Endothelial cell of umbilical vein (primary cell): ENCODE measurements at regions not wholly inside any gene's neighbourhood (a gene's known extent, or its start where the extent isn't known, plus 50 kb on each side); places are given as distances from the start of the nearest gene placed in this dataset.

Experiments used
- BruUV-seq: library from RNA; stranded (reverse); fragments of 400-500 nt; replicated peaks from 2 replicates; lab custom pipeline; 2021; lab: Mats Ljungman, UMichigan
- CTCF ChIA-PET: fragments of 300-600, 350-600 bp; sonication (Branson Sonifier 250); formaldehyde crosslinking; loops from one replicate; lab custom pipeline; 2021; ENCODE audit warnings: antibody characterized with exemption, inconsistent platforms; lab: Charles Lee
- POLR2A ChIA-PET: fragments of 300-600, 350-600 bp; sonication (Branson Sonifier 250); formaldehyde crosslinking; loops from one replicate; lab custom pipeline; 2021; ENCODE audit warnings: antibody characterized with exemption, inconsistent platforms; lab: Charles Lee
- DNase-seq: peaks from one replicate; pipeline ENCODE4 v3.0.0-alpha.2; 2011; ENCODE audit warnings: low read depth, low spot score
- FAIRE-seq: peaks from 2 replicates; lab custom pipeline; 2011; peaks lifted over from hg19 to GRCh38; lab: Jason Lieb, UNC
- H2AFZ ChIP-seq: 2 replicates; pipeline ENCODE4 v1.6.0; 2012; ENCODE audit warnings: low read depth, low read length, control low read depth, inconsistent platforms
- H3K27ac ChIP-seq: 2 replicates; pipeline ENCODE4 v1.5.1; 2011; ENCODE audit warnings: low read depth, mild to moderate bottlenecking, control low read depth, low read length, moderate library complexity; ENCODE audit not compliant: insufficient read depth
- H3K27me3 ChIP-seq, 2 experiments: 2 replicates each; pipeline versions ENCODE4 v1.6.0 to v1.6.1; 2011; ENCODE audit warnings: low read length in 2 of 2, mixed read lengths in 1 of 2; ENCODE audit not compliant: control insufficient read depth in 2 of 2, insufficient read depth in 2 of 2
- H3K36me3 ChIP-seq, 2 experiments: 2 replicates in 1 of 2; 3 replicates in 1 of 2; pipeline ENCODE4 v1.5.1; 2011; ENCODE audit warnings: low read length in 2 of 2, mild to moderate bottlenecking in 1 of 2, moderate library complexity in 1 of 2; ENCODE audit not compliant: control insufficient read depth in 2 of 2, insufficient read depth in 2 of 2; ENCODE audit errors: extremely low read depth in 1 of 2
- H3K4me1 ChIP-seq: 3 replicates; pipeline ENCODE4 v1.5.1; 2011; ENCODE audit warnings: mild to moderate bottlenecking, low read length; ENCODE audit not compliant: control insufficient read depth, insufficient read depth; ENCODE audit errors: extremely low read depth
- H3K4me2 ChIP-seq: 2 replicates; pipeline ENCODE4 v1.6.1; 2011; ENCODE audit warnings: low read length, control low read depth, mixed read lengths; ENCODE audit not compliant: insufficient read depth
- H3K4me3 ChIP-seq, 3 experiments: fragments of 200-600 bp in 1 of 3; sonication (generic), shearing (Covaris generic) in 1 of 3; replicated peaks in 1 of 3; 2 replicates each; pipeline ENCODE4 v1.5.1; 2011 to 2016; ENCODE audit warnings: control low read depth in 3 of 3, low read length in 3 of 3, mild to moderate bottlenecking in 2 of 3, inconsistent platforms in 1 of 3, low read depth in 1 of 3, moderate library complexity in 1 of 3; ENCODE audit not compliant: insufficient read depth in 1 of 3
- H3K79me2 ChIP-seq: 2 replicates; pipeline ENCODE4 v1.6.0; 2012; ENCODE audit warnings: low read length, inconsistent platforms; ENCODE audit not compliant: control insufficient read depth, insufficient read depth
- H3K9ac ChIP-seq: replicated peaks from 2 replicates; pipeline ENCODE3; 2011; ENCODE audit warnings: low read length, control low read depth; ENCODE audit not compliant: insufficient read depth; ENCODE audit errors: extremely low read depth
- H3K9me1 ChIP-seq: replicated peaks from 3 replicates; pipeline ENCODE4 v1.6.0; 2011; ENCODE audit warnings: mild to moderate bottlenecking, low read length; ENCODE audit not compliant: control insufficient read depth, insufficient read depth; ENCODE audit errors: extremely low read depth
- H3K9me3 ChIP-seq: replicated peaks from 2 replicates; pipeline ENCODE4 v1.5.1; 2012; ENCODE audit warnings: low read length, inconsistent platforms; ENCODE audit not compliant: control insufficient read depth, insufficient read depth
- H4K20me1 ChIP-seq: replicated peaks from 2 replicates; pipeline ENCODE3; 2011; ENCODE audit warnings: mild to moderate bottlenecking, low read length; ENCODE audit not compliant: control insufficient read depth, insufficient read depth; ENCODE audit errors: extremely low read depth
- EZH2 ChIP-seq: IDR thresholded peaks from 2 replicates; pipeline ENCODE4 v1.6.1; 2012; ENCODE audit warnings: borderline replicate concordance, low read depth, mild to moderate bottlenecking, moderate library complexity, low read length, inconsistent platforms; ENCODE audit not compliant: severe bottlenecking
- FOS ChIP-seq: IDR thresholded peaks from 2 replicates; pipeline ENCODE4 v1.6.1; 2011; ENCODE audit warnings: mild to moderate bottlenecking, low read length, moderate library complexity, borderline replicate concordance; ENCODE audit not compliant: insufficient read depth
- GATA2 ChIP-seq: IDR thresholded peaks from 2 replicates; pipeline ENCODE4 v1.7.0; 2011; ENCODE audit warnings: low read depth, mild to moderate bottlenecking, moderate library complexity, mixed read lengths, low read length; ENCODE audit not compliant: insufficient read length, insufficient read depth
- JUN ChIP-seq: IDR thresholded peaks from 2 replicates; pipeline ENCODE4 v1.6.1; 2011; ENCODE audit warnings: borderline replicate concordance, low read depth; ENCODE audit not compliant: insufficient read length, insufficient read depth
- MYC ChIP-seq: IDR thresholded peaks from one replicate; pipeline ENCODE4 v1.6.1; 2011; ENCODE audit warnings: mild to moderate bottlenecking, low read depth, low read length
- POLR2A ChIP-seq: IDR thresholded peaks from 2 replicates; pipeline ENCODE4 v1.6.1; 2012; ENCODE audit warnings: low read depth, mild to moderate bottlenecking, control low read depth, low read length
- POLR2AphosphoS5 ChIP-seq: IDR thresholded peaks from 2 replicates; pipeline ENCODE4 v1.6.1; 2012; ENCODE audit warnings: low read depth, mild to moderate bottlenecking, control low read depth, low read length, moderate library complexity; ENCODE audit not compliant: insufficient read depth
- dilution Hi-C: fragments of 300-500 bp; cut with MboI; formaldehyde crosslinking; loops from one replicate; pipeline ENCODE4 v1.15.0; 2019; ENCODE audit warnings: low sequenced_read_pairs; ENCODE audit not compliant: extremely low pct_ligation_motif_present
- intact Hi-C: fragments of 100-400 bp; cut with micrococcal nuclease; formaldehyde crosslinking; loops from one replicate; pipeline ENCODE4 v1.10.0; 2022
- TF ChIP-seq, protein P1 (sequence below): IDR thresholded peaks from 2 replicates; pipeline ENCODE4 v1.6.1; 2011; ENCODE audit not compliant: insufficient read depth, insufficient read length
- TF ChIP-seq, protein P2 (sequence below), 2 donors: IDR thresholded peaks; 1 replicate in 1 of 2; 2 replicates in 1 of 2; pipeline ENCODE4 v1.5.1; 2011; ENCODE audit warnings: low read length in 2 of 2, mild to moderate bottlenecking in 2 of 2, moderate library complexity in 2 of 2, control low read depth in 1 of 2, inconsistent platforms in 1 of 2, low read depth in 1 of 2; ENCODE audit not compliant: insufficient read depth in 1 of 2; ENCODE audit errors: extremely low read depth in 1 of 2

DNA sequence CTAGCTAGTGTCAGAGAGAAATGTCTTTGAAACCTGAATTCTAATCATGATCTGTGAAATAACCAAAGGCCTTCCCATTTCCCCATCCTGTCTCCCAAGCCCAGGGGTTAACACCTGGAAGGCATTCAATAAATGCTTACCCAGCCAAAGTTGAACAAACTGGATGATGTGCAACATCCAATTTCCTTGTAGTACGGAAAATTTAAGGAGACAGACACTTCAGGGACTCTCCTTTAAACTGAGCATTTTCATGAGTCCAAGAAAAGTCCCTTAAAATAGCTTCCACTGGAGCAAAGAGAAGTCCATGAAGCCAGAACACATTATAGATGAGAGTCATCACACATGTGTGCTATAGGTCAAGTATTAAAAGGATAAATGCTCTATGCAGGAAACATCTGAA is 271.2 kb downstream of the RAB28 start:
- Histone ChIP-seq H3K27me3 (no peaks in the 10 kb centered on the region), H3K36me3 (no peaks in the 10 kb centered on the region), H3K9me3 (no peaks in the 10 kb centered on the region), H4K20me1 (no peaks in the 10 kb centered on the region), H3K9ac (no peak overlapping the region), H3K79me2 (no peaks in the 10 kb centered on the region), H3K27ac (no peak overlapping the region), H3K4me2 (no peak overlapping the region), H3K4me1 (no peaks in the 10 kb centered on the region), H2AFZ (no peak overlapping the region), H3K4me3 (no peak overlapping the region), H3K9me1 (no peaks in the 10 kb centered on the region)
- no peak for TF ChIP-seq EZH2
- TF ChIP-seq POLR2AphosphoS5 = no peak
- no peak for TF ChIP-seq JUN
- no peak for TF ChIP-seq MYC
- TF ChIP-seq FOS = no peak
- TF ChIP-seq, protein P1, sequence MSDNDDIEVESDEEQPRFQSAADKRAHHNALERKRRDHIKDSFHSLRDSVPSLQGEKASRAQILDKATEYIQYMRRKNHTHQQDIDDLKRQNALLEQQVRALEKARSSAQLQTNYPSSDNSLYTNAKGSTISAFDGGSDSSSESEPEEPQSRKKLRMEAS = no peak
- TF ChIP-seq GATA2 = no peak
- no peak for TF ChIP-seq POLR2A
- TF ChIP-seq, protein P2, sequence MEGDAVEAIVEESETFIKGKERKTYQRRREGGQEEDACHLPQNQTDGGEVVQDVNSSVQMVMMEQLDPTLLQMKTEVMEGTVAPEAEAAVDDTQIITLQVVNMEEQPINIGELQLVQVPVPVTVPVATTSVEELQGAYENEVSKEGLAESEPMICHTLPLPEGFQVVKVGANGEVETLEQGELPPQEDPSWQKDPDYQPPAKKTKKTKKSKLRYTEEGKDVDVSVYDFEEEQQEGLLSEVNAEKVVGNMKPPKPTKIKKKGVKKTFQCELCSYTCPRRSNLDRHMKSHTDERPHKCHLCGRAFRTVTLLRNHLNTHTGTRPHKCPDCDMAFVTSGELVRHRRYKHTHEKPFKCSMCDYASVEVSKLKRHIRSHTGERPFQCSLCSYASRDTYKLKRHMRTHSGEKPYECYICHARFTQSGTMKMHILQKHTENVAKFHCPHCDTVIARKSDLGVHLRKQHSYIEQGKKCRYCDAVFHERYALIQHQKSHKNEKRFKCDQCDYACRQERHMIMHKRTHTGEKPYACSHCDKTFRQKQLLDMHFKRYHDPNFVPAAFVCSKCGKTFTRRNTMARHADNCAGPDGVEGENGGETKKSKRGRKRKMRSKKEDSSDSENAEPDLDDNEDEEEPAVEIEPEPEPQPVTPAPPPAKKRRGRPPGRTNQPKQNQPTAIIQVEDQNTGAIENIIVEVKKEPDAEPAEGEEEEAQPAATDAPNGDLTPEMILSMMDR (IDR thresholded peaks at IDR 0.05; ENCODE audit: extremely low read depth in 1 of 2, insufficient read depth in 1 of 2, low read depth in 1 of 2, low read length in 2 of 2) = no peak
- intact Hi-C loops (no loop called here), dilution Hi-C loops (no loop called here)
- CTCF ChIA-PET = no interaction called here
- FAIRE-seq = no peak
- no TSS peak for BruUV-seq
- POLR2A ChIA-PET = no interaction called here
- DNase-seq = no peak
